ENCODE measurements at regions not wholly inside any gene's neighbourhood (a gene's known extent, or its start where the extent isn't known, plus 50 kb on each side); places are given as distances from the start of the nearest gene placed in this dataset.
"Not testable (repeated sequence)": the region's sequence is repeated elsewhere in the genome, so short reads cannot be mapped to it uniquely, and the experiment has no call there.

GRCh38 chr7:25460433-25460832 is 232.1 kb upstream of the NPVF start:
- TF ChIP-seq EZH2phosphoT487 (IDR thresholded peaks at IDR 0.05; ENCODE audit: borderline replicate concordance, low read depth, low read length) = no peak
- no peak for TF ChIP-seq CTCF (conservative IDR thresholded peaks at IDR 0.05; ENCODE audit: low read length)
- H3K9me3 ChIP-seq (ENCODE audit: low read length) = no peaks in the 10 kb centered on the region
- H3K79me2 ChIP-seq (ENCODE audit: insufficient read depth, low read depth, low read length) = no peaks in the 10 kb centered on the region
- no peak overlapping the region for H2AFZ ChIP-seq (ENCODE audit: low read length)
- POLR2A ChIA-PET = no interaction called here
- H3K4me1 ChIP-seq (ENCODE audit: insufficient read depth, low read length, poor library complexity, severe bottlenecking) = no peaks in the 10 kb centered on the region
- no peaks in the 10 kb centered on the region for H3K9me2 ChIP-seq (ENCODE audit: insufficient read depth, low read length)
- H4K20me1 ChIP-seq (ENCODE audit: insufficient read depth, low read length) = no peaks in the 10 kb centered on the region
- CTCF ChIA-PET (ENCODE audit: unreplicated experiment) = no interaction called here
- H3K27ac ChIP-seq (ENCODE audit: low read depth, low read length, poor library complexity, severe bottlenecking) = no peak overlapping the region
- no peak for DNase-seq (ENCODE audit: low spot score)
- BruUV-seq (replicated peaks) = no TSS peak
- H3K4me3 ChIP-seq (ENCODE audit: low read depth, low read length, poor library complexity, severe bottlenecking) = no peak overlapping the region
- no peak overlapping the region for H3K4me2 ChIP-seq (ENCODE audit: low read length)
- no peaks in the 10 kb centered on the region for H3K36me3 ChIP-seq (ENCODE audit: insufficient read depth, low read length)
- intact Hi-C loops (cut with micrococcal nuclease; ENCODE audit: unreplicated experiment) = no loop called here

- ChIA-PET POLR2A (no interaction called here), CTCF (ENCODE audit: unreplicated experiment) (no interaction called here)
- Histone ChIP-seq H4K20me1 (ENCODE audit: insufficient read depth, low read length) (no peaks in the 10 kb centered on the region), H3K4me1 (ENCODE audit: insufficient read depth, low read length, poor library complexity, severe bottlenecking) (no peaks in the 10 kb centered on the region), H3K36me3 (ENCODE audit: insufficient read depth, low read length) (no peaks in the 10 kb centered on the region), H2AFZ (ENCODE audit: low read length) (no peak overlapping the region), H3K9me3 (ENCODE audit: low read length) (no peaks in the 10 kb centered on the region), H3K27ac (ENCODE audit: low read depth, low read length, poor library complexity, severe bottlenecking) (no peak overlapping the region), H3K9me2 (ENCODE audit: insufficient read depth, low read length) (no peaks in the 10 kb centered on the region), H3K4me2 (ENCODE audit: low read length) (no peak overlapping the region), H3K4me3 (ENCODE audit: low read depth, low read length, poor library complexity, severe bottlenecking) (no peak overlapping the region), H3K79me2 (ENCODE audit: insufficient read depth, low read depth, low read length) (no peaks in the 10 kb centered on the region)
- intact Hi-C loops (cut with micrococcal nuclease; ENCODE audit: unreplicated experiment) = no loop called here
- BruUV-seq (replicated peaks) = no TSS peak
- no peak for DNase-seq (ENCODE audit: low spot score)
- TF ChIP-seq EZH2phosphoT487 (IDR thresholded peaks at IDR 0.05; ENCODE audit: borderline replicate concordance, low read depth, low read length) (no peak), CTCF (conservative IDR thresholded peaks at IDR 0.05; ENCODE audit: low read length) (no peak)
Observed at GRCh38 chr7:25469669-25470068, 241.4 kb upstream of the NPVF start.

- no peak overlapping the region for H2AFZ ChIP-seq (ENCODE audit: low read length)
- no peaks in the 10 kb centered on the region for H3K9me3 ChIP-seq (ENCODE audit: low read length)
- no peaks in the 10 kb centered on the region for H3K4me1 ChIP-seq (ENCODE audit: insufficient read depth, low read length, poor library complexity, severe bottlenecking)
- H4K20me1 ChIP-seq (ENCODE audit: insufficient read depth, low read length) = no peaks in the 10 kb centered on the region
- no TSS peak for BruUV-seq (replicated peaks)
- H3K36me3 ChIP-seq (ENCODE audit: insufficient read depth, low read length) = no peaks in the 10 kb centered on the region
- DNase-seq (ENCODE audit: low spot score) = no peak
- H3K4me2 ChIP-seq (ENCODE audit: low read length) = no peak overlapping the region
- no peak overlapping the region for H3K4me3 ChIP-seq (ENCODE audit: low read depth, low read length, poor library complexity, severe bottlenecking)
- TF ChIP-seq EZH2phosphoT487 (IDR thresholded peaks at IDR 0.05; ENCODE audit: borderline replicate concordance, low read depth, low read length) (no peak), CTCF (conservative IDR thresholded peaks at IDR 0.05; ENCODE audit: low read length) (no peak)
- no peaks in the 10 kb centered on the region for H3K9me2 ChIP-seq (ENCODE audit: insufficient read depth, low read length)
- H3K27ac ChIP-seq (ENCODE audit: low read depth, low read length, poor library complexity, severe bottlenecking) = no peak overlapping the region
- H3K79me2 ChIP-seq (ENCODE audit: insufficient read depth, low read depth, low read length) = no peaks in the 10 kb centered on the region
- intact Hi-C loops (cut with micrococcal nuclease; ENCODE audit: unreplicated experiment) = no loop called here
- ChIA-PET CTCF (ENCODE audit: unreplicated experiment) (no interaction called here), POLR2A (no interaction called here)
Observed at GRCh38 chr7:25476863-25477499, 248.7 kb upstream of the NPVF start.

GRCh38 chr7:25478221-25478620 is 249.9 kb upstream of the NPVF start:
- H3K4me1 ChIP-seq (ENCODE audit: insufficient read depth, low read length, poor library complexity, severe bottlenecking); CTCF ChIA-PET (ENCODE audit: unreplicated experiment); H2AFZ ChIP-seq (ENCODE audit: low read length); H3K9me2 ChIP-seq (ENCODE audit: insufficient read depth, low read length); DNase-seq (ENCODE audit: low spot score); H3K27ac ChIP-seq (ENCODE audit: low read depth, low read length, poor library complexity, severe bottlenecking); intact Hi-C loops (cut with micrococcal nuclease; ENCODE audit: unreplicated experiment); H4K20me1 ChIP-seq (ENCODE audit: insufficient read depth, low read length); H3K4me2 ChIP-seq (ENCODE audit: low read length); H3K36me3 ChIP-seq (ENCODE audit: insufficient read depth, low read length); BruUV-seq (replicated peaks); H3K4me3 ChIP-seq (ENCODE audit: low read depth, low read length, poor library complexity, severe bottlenecking); H3K79me2 ChIP-seq (ENCODE audit: insufficient read depth, low read depth, low read length); H3K9me3 ChIP-seq (ENCODE audit: low read length): not testable (repeated sequence)
- POLR2A ChIA-PET = interaction anchor here (0.6 to 0.7 kb wide), 2 partner anchors 18 to 193 kb away, joined by 3 to 4 read pairs; no protein-coding TSS in a partner anchor

Data from OCI-LY7 (cell line).